BJ (cell line): ENCODE measurements at regions not wholly inside any gene's neighbourhood (a gene's known extent, or its start where the extent isn't known, plus 50 kb on each side); places are given as distances from the start of the nearest gene placed in this dataset.

Source experiments
- CTCF ChIA-PET: fragments of 350-600 bp; formaldehyde crosslinking; extraction: SDS; loops from one replicate; lab custom pipeline; 2021; ENCODE audit warnings: antibody characterized with exemption, inconsistent platforms; lab: Yijun Ruan, JAX
- POLR2A ChIA-PET: fragments of 300-600 bp; sonication (Branson Sonifier 250); formaldehyde crosslinking; extraction: SDS; loops from one replicate; lab custom pipeline; 2021; ENCODE audit warnings: antibody characterized with exemption; lab: Charles Lee
- DNase-seq: peaks from one replicate; pipeline ENCODE4 v3.0.0-alpha.2; 2011; ENCODE audit warnings: low read depth
- H3K27me3 ChIP-seq: 2 replicates; pipeline ENCODE4 v1.6.0; 2011; ENCODE audit warnings: low read length; ENCODE audit not compliant: control insufficient read depth, insufficient read depth
- H3K36me3 ChIP-seq: 2 replicates; pipeline ENCODE4 v1.5.1; 2011; ENCODE audit warnings: low read length; ENCODE audit not compliant: control insufficient read depth, insufficient read depth
- H3K4me3 ChIP-seq: 2 replicates; pipeline ENCODE4 v1.5.1; 2011; ENCODE audit warnings: low read depth, mild to moderate bottlenecking, control low read depth, low read length
- CTCF ChIP-seq: IDR thresholded peaks from 2 replicates; pipeline ENCODE4 v1.5.1; 2011; ENCODE audit warnings: low read depth, mild to moderate bottlenecking, control low read depth, inconsistent platforms, low read length, moderate library complexity; ENCODE audit not compliant: insufficient read depth

DNA sequence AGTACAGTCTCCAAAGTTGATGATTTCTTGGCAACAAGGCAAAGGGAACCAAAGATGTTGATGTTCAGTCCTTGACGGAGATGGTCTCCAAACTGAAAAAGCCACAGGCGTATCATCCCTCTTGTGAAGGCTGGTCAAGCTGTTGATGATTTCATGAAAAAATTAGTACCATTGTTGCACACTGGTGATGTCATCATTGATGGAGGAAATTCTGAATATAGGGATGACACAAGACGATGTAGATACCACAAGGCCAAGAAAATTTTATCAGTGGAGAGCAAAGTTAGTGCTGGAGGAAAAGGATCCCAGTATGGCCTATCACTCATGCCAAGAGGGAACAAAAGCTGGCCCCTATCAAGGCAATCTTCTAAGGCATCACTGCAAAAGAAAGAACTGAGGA is 88.7 kb upstream of the KRR1 start:
- ChIA-PET CTCF (interaction anchor here (1.1 kb wide), 1 partner anchor 9 kb away, joined by 3 read pairs; no protein-coding TSS in a partner anchor), POLR2A (no interaction called here)
- no peak for DNase-seq
- H3K27me3 ChIP-seq = no peaks in the 10 kb centered on the region
- H3K4me3 ChIP-seq = no peak overlapping the region
- TF ChIP-seq CTCF = no peak
- no peaks in the 10 kb centered on the region for H3K36me3 ChIP-seq

GRCh38 chr12:75599061-75599460 is 87.7 kb upstream of the KRR1 start:
- Histone ChIP-seq H3K36me3 (no peaks in the 10 kb centered on the region), H3K4me3 (no peak overlapping the region), H3K27me3 (no peaks in the 10 kb centered on the region)
- no peak for DNase-seq
- CTCF ChIA-PET = no interaction called here
- no peak for TF ChIP-seq CTCF
- POLR2A ChIA-PET = no interaction called here

DNA sequence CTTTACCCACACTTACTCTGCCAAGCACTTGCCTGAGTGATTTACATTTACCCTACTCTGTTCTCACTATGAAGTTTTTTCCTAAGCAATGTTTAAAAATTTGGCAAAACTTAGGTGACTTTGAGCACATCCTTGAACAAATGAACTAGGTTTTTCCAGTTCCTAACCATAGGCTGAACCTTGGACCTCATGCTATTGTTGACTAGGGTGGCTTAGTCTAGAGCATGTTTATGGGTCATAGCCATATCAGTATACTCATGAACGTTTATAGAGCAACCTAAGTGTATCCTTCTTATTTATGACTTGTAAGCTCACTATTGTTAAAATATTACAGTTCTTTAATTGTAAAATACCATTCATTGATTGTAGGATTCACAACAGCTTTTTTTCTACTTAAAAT is 85.0 kb upstream of the KRR1 start:
- no peaks in the 10 kb centered on the region for H3K36me3 ChIP-seq
- no peak overlapping the region for H3K4me3 ChIP-seq
- DNase-seq = no peak
- H3K27me3 ChIP-seq = no peaks in the 10 kb centered on the region
- TF ChIP-seq CTCF = no peak
- POLR2A ChIA-PET = no interaction called here
- CTCF ChIA-PET = no interaction called here

DNA sequence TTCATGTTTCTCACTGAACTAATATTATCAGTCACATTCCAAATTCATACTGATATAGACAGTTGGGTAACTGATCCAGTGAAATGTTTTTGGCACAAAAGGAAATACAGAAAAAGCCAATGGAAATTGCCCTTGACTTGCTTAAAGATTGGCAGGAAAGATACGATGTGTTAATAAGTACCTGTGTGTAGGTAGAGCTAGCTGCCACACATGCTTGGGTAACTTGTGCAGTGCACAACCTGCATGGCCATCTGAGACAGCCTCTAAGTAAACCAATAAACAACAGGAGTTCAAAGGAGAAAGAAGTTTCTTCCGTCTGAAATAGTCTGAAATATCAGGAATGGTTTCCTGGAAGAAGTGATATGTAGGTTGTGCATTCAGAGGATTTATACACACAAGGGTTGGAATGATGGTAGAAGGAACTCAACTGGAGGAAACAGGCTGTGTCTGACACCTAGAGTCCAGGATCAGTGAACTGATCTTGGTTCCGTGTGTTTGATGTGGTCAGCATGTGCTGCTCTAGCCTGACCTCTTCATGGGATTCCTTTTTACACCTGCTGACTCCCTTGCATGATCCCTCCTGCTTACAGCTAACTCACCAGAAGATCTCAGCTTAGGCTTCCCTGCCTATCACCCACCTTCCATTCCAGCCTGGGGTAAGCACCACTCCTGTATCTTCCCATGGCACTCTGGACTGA is 81.4 kb upstream of the KRR1 start:
- Histone ChIP-seq H3K27me3 (no peaks in the 10 kb centered on the region), H3K36me3 (no peaks in the 10 kb centered on the region), H3K4me3 (no peak overlapping the region)
- no peak for TF ChIP-seq CTCF
- POLR2A ChIA-PET = no interaction called here
- DNase-seq = no peak
- CTCF ChIA-PET = interaction anchor here (0.8 to 1.8 kb wide), 2 partner anchors 9 to 32 kb away, joined by 3 to 4 read pairs; no protein-coding TSS in a partner anchor

- H3K27me3 ChIP-seq = no peaks in the 10 kb centered on the region
- H3K36me3 ChIP-seq = no peaks in the 10 kb centered on the region
- ChIA-PET POLR2A (no interaction called here), CTCF (interaction anchor here (0.8 to 1.8 kb wide), 3 partner anchors 8 to 32 kb away, joined by 3 to 4 read pairs (median 3); no protein-coding TSS in a partner anchor)
- no peak for TF ChIP-seq CTCF
- no peak overlapping the region for H3K4me3 ChIP-seq
- no peak for DNase-seq
Observed at GRCh38 chr12:75592086-75592485, 80.7 kb upstream of the KRR1 start.
